ENCODE measurements at regions not wholly inside any gene's neighbourhood (a gene's known extent, or its start where the extent isn't known, plus 50 kb on each side); places are given as distances from the start of the nearest gene placed in this dataset.
"Not testable (repeated sequence)": the region's sequence is repeated elsewhere in the genome, so short reads cannot be mapped to it uniquely, and the experiment has no call there.

GRCh38 chrX:44785652-44786051, 58.2 kb upstream of the DUSP21 start:
- Mint-ChIP-seq H3K36me3 (ENCODE audit: low read depth) (no peaks in the 10 kb centered on the region), H3K4me3 (no peak overlapping the region), H3K27ac (no peak overlapping the region), H3K27me3 (ENCODE audit: low read depth) (no peaks in the 10 kb centered on the region), H3K9me3 (peaks cover 6% of the 10 kb centered on the region), H3K4me1 (no peaks in the 10 kb centered on the region)
- no peak for TF ChIP-seq CTCF (IDR thresholded peaks at IDR 0.05; ENCODE audit: unreplicated experiment in 3 of 3)

GRCh38 chrX:44784241-44784640, 59.6 kb upstream of the DUSP21 start:
- H3K9me3 Mint-ChIP-seq, result peaks cover 3% of the 10 kb centered on the region
- no peaks in the 10 kb centered on the region for H3K27me3 Mint-ChIP-seq (ENCODE audit: low read depth)
- no peaks in the 10 kb centered on the region for H3K36me3 Mint-ChIP-seq (ENCODE audit: low read depth)
- no peak overlapping the region for H3K4me3 Mint-ChIP-seq
- H3K27ac Mint-ChIP-seq, result no peak overlapping the region
- no peak for TF ChIP-seq CTCF (IDR thresholded peaks at IDR 0.05; ENCODE audit: unreplicated experiment in 3 of 3)
- no peaks in the 10 kb centered on the region for H3K4me1 Mint-ChIP-seq

GRCh38 chrX:44778254-44778653, 65.6 kb upstream of the DUSP21 start:
- no peak for TF ChIP-seq CTCF (IDR thresholded peaks at IDR 0.05; ENCODE audit: unreplicated experiment in 3 of 3)
- Mint-ChIP-seq H3K27me3 (ENCODE audit: low read depth) (no peaks in the 10 kb centered on the region), H3K27ac (no peak overlapping the region), H3K36me3 (ENCODE audit: low read depth) (no peaks in the 10 kb centered on the region), H3K9me3 (peaks cover 4% of the 10 kb centered on the region), H3K4me1 (no peaks in the 10 kb centered on the region), H3K4me3 (no peak overlapping the region)

GRCh38 chrX:44775726-44776125, 68.1 kb upstream of the DUSP21 start:
- no peak overlapping the region for H3K27ac Mint-ChIP-seq
- H3K4me3 Mint-ChIP-seq, result no peak overlapping the region
- no peak for TF ChIP-seq CTCF (IDR thresholded peaks at IDR 0.05; ENCODE audit: unreplicated experiment in 3 of 3)
- H3K36me3 Mint-ChIP-seq (ENCODE audit: low read depth), result no peaks in the 10 kb centered on the region
- no peaks in the 10 kb centered on the region for H3K4me1 Mint-ChIP-seq
- peaks cover 9% of the 10 kb centered on the region for H3K9me3 Mint-ChIP-seq
- H3K27me3 Mint-ChIP-seq (ENCODE audit: low read depth), result no peaks in the 10 kb centered on the region

- not testable (repeated sequence) for H3K4me1 Mint-ChIP-seq; H3K36me3 Mint-ChIP-seq (ENCODE audit: low read depth); H3K27ac Mint-ChIP-seq; H3K27me3 Mint-ChIP-seq (ENCODE audit: low read depth); H3K4me3 Mint-ChIP-seq
- peaks cover 11% of the 10 kb centered on the region for H3K9me3 Mint-ChIP-seq
These were observed 69.8 kb upstream of the DUSP21 start for GRCh38 chrX:44774066-44774465.

GRCh38 chrX:44770121-44770520, 73.7 kb upstream of the DUSP21 start:
- Mint-ChIP-seq H3K27ac (no peak overlapping the region), H3K9me3 (peaks cover 19% of the 10 kb centered on the region), H3K36me3 (ENCODE audit: low read depth) (no peaks in the 10 kb centered on the region), H3K4me3 (no peak overlapping the region), H3K4me1 (no peaks in the 10 kb centered on the region), H3K27me3 (ENCODE audit: low read depth) (no peaks in the 10 kb centered on the region)
- no peak for TF ChIP-seq CTCF (IDR thresholded peaks at IDR 0.05; ENCODE audit: unreplicated experiment in 3 of 3)

Measured in nephron (organoid).